Smooth muscle cell (in vitro differentiated cells): ENCODE measurements at regions not wholly inside any gene's neighbourhood (a gene's known extent, or its start where the extent isn't known, plus 50 kb on each side); places are given as distances from the start of the nearest gene placed in this dataset.
A peak's percentile ranks its signal among the peaks of the same experiment; 100 is the strongest.

Experiments
- DNase-seq: peaks from one replicate; lab custom pipeline; 2025; ENCODE audit not compliant: unreplicated experiment; lab: John Stamatoyannopoulos, UW
- H2AFZ ChIP-seq: fragments of 200-600 bp; sonication (generic); 2 replicates; pipeline ENCODE4 v1.6.0; 2016; ENCODE audit warnings: antibody characterized with exemption, low read depth, mild to moderate bottlenecking
- H3F3A ChIP-seq: fragments of 200-600 bp; sonication (generic); 2 replicates; pipeline ENCODE4 v1.6.0; 2017; ENCODE audit warnings: antibody characterized with exemption, low read depth
- H3K27ac ChIP-seq: fragments of 200-600 bp; sonication (generic); 2 replicates; pipeline ENCODE4 v1.5.1; 2016; ENCODE audit warnings: low read depth, mild to moderate bottlenecking
- H3K27me3 ChIP-seq: fragments of 200-600 bp; sonication (generic); 2 replicates; pipeline ENCODE4 v1.6.1; 2016; ENCODE audit warnings: low read depth, mild to moderate bottlenecking
- H3K36me3 ChIP-seq: fragments of 200-600 bp; sonication (generic); 2 replicates; pipeline ENCODE4 v1.5.1; 2016; ENCODE audit warnings: low read depth
- H3K4me1 ChIP-seq: fragments of 200-600 bp; sonication (generic); 2 replicates; pipeline ENCODE4 v1.5.1; 2016; ENCODE audit warnings: low read depth
- H3K4me2 ChIP-seq: fragments of 200-600 bp; sonication (generic); 2 replicates; pipeline ENCODE4 v1.6.0; 2016; ENCODE audit warnings: mild to moderate bottlenecking
- H3K4me3 ChIP-seq: fragments of 200-600 bp; sonication (generic); 2 replicates; pipeline ENCODE4 v1.5.1; 2016; ENCODE audit warnings: mild to moderate bottlenecking
- H3K79me2 ChIP-seq: fragments of 200-600 bp; sonication (generic); 2 replicates; pipeline ENCODE4 v1.6.0; 2016; ENCODE audit warnings: low read depth, mild to moderate bottlenecking
- H3K9ac ChIP-seq: fragments of 200-600 bp; sonication (generic); 2 replicates; pipeline ENCODE4 v1.6.0; 2016; ENCODE audit warnings: low read depth
- H3K9me3 ChIP-seq: fragments of 200-600 bp; sonication (generic); replicated peaks from 2 replicates; pipeline ENCODE4 v1.5.1; 2016; ENCODE audit warnings: low read depth
- H4K20me1 ChIP-seq: fragments of 200-600 bp; sonication (generic); 2 replicates; pipeline ENCODE4 v1.6.0; 2016; ENCODE audit warnings: low read depth
- CTCF ChIP-seq: fragments of 200-600 bp; sonication (generic); IDR thresholded peaks from 2 replicates; pipeline ENCODE4 v1.5.1; 2017; ENCODE audit warnings: borderline replicate concordance, mild to moderate bottlenecking, antibody characterized with exemption; ENCODE audit not compliant: insufficient read depth, poor library complexity, severe bottlenecking
- WGBS: methylation state at CpG from one replicate; pipeline ENCODE4 v1.1.7; 2016; ENCODE audit warnings: low lambda C conversion rate; 5-methylcytosine and 5-hydroxymethylcytosine counted together

GRCh38 chr4:152206185-152206584, 329.7 kb downstream of the FBXW7 start:
- Histone ChIP-seq H3K9me3 (no peaks in the 10 kb centered on the region), H4K20me1 (no peaks in the 10 kb centered on the region), H3K4me3 (no peak overlapping the region), H2AFZ (no peak overlapping the region), H3K27ac (no peak overlapping the region), H3F3A (no peaks in the 10 kb centered on the region), H3K4me1 (peaks cover 3% of the 10 kb centered on the region), H3K9ac (no peak overlapping the region), H3K27me3 (no peaks in the 10 kb centered on the region), H3K79me2 (no peaks in the 10 kb centered on the region), H3K36me3 (no peaks in the 10 kb centered on the region), H3K4me2 (peak overlapping the region; percentile 18)
- 38% methylated on average over 5 of the region's 5 CpGs for WGBS
- no peak for TF ChIP-seq CTCF
- no peak for DNase-seq

GRCh38 chr4:152202415-152202814, 333.5 kb downstream of the FBXW7 start:
- 83% methylated on average over 3 of the region's 3 CpGs for WGBS
- Histone ChIP-seq H3K9ac (no peak overlapping the region), H3F3A (no peaks in the 10 kb centered on the region), H3K27me3 (peaks cover 4% of the 10 kb centered on the region), H3K4me2 (no peak overlapping the region), H3K27ac (no peak overlapping the region), H4K20me1 (no peaks in the 10 kb centered on the region), H3K79me2 (no peaks in the 10 kb centered on the region), H2AFZ (no peak overlapping the region), H3K36me3 (no peaks in the 10 kb centered on the region), H3K4me1 (peaks cover 3% of the 10 kb centered on the region), H3K4me3 (no peak overlapping the region), H3K9me3 (no peaks in the 10 kb centered on the region)
- no peak for DNase-seq
- no peak for TF ChIP-seq CTCF

- Histone ChIP-seq H3K4me3 (no peak overlapping the region), H3K79me2 (no peaks in the 10 kb centered on the region), H3F3A (no peaks in the 10 kb centered on the region), H2AFZ (no peak overlapping the region), H3K27ac (no peak overlapping the region), H3K36me3 (no peaks in the 10 kb centered on the region), H3K9ac (no peak overlapping the region), H4K20me1 (no peaks in the 10 kb centered on the region), H3K4me2 (no peak overlapping the region), H3K9me3 (no peaks in the 10 kb centered on the region), H3K4me1 (no peaks in the 10 kb centered on the region), H3K27me3 (peaks cover 4% of the 10 kb centered on the region)
- no peak for TF ChIP-seq CTCF
- 92% methylated on average over 7 of the region's 7 CpGs for WGBS
- DNase-seq = no peak
Measured at GRCh38 chr4:152200511-152201333, 335.2 kb downstream of the FBXW7 start.

- H3K4me1 ChIP-seq = no peaks in the 10 kb centered on the region
- peaks cover 4% of the 10 kb centered on the region for H3K27me3 ChIP-seq
- no peaks in the 10 kb centered on the region for H3F3A ChIP-seq
- H3K9me3 ChIP-seq = no peaks in the 10 kb centered on the region
- 87% methylated on average over 6 of the region's 6 CpGs for whole genome bisulfite sequencing
- no peak overlapping the region for H3K27ac ChIP-seq
- TF ChIP-seq CTCF = no peak
- DNase-seq = no peak
- H3K4me3 ChIP-seq = no peak overlapping the region
- H4K20me1 ChIP-seq = no peaks in the 10 kb centered on the region
- no peaks in the 10 kb centered on the region for H3K36me3 ChIP-seq
- no peak overlapping the region for H2AFZ ChIP-seq
- H3K79me2 ChIP-seq = no peaks in the 10 kb centered on the region
- no peak overlapping the region for H3K4me2 ChIP-seq
- no peak overlapping the region for H3K9ac ChIP-seq
Measured at GRCh38 chr4:152197211-152197610, 338.7 kb downstream of the FBXW7 start.
